Endodermal cell (in vitro differentiated cells): ENCODE measurements at regions not wholly inside any gene's neighbourhood (a gene's known extent, or its start where the extent isn't known, plus 50 kb on each side); places are given as distances from the start of the nearest gene placed in this dataset.

Source experiments
- DNase-seq: peaks from one replicate; pipeline ENCODE4 v3.0.0-alpha.2; 2017
- H3K27ac ChIP-seq: 2 replicates; pipeline ENCODE4 v1.5.1; 2013; ENCODE audit warnings: mild to moderate bottlenecking, low read depth, low read length, moderate library complexity
- H3K27me3 ChIP-seq: 2 replicates; pipeline ENCODE4 v1.6.1; 2013; ENCODE audit warnings: mild to moderate bottlenecking, low read length, moderate library complexity; ENCODE audit not compliant: insufficient read depth, control insufficient read depth, poor library complexity, severe bottlenecking
- H3K36me3 ChIP-seq: 2 replicates; pipeline ENCODE4 v1.7.0; 2013; ENCODE audit warnings: mild to moderate bottlenecking, low read length, moderate library complexity; ENCODE audit not compliant: control insufficient read depth, insufficient read depth
- H3K4me1 ChIP-seq: one replicate; pipeline ENCODE4 v1.7.0; 2013; ENCODE audit warnings: low read length; ENCODE audit not compliant: control insufficient read depth, insufficient read depth
- H3K4me3 ChIP-seq: 2 replicates; pipeline ENCODE4 v1.5.1; 2013; ENCODE audit warnings: mild to moderate bottlenecking, low read length, moderate library complexity
- H3K9ac ChIP-seq: 2 replicates; pipeline ENCODE4 v1.6.1; 2013; ENCODE audit warnings: mild to moderate bottlenecking, low read length, moderate library complexity; ENCODE audit not compliant: poor library complexity, severe bottlenecking; ENCODE audit errors: extremely low read depth
- H3K9me3 ChIP-seq: 2 replicates; pipeline ENCODE4 v1.6.1; 2013; ENCODE audit warnings: mild to moderate bottlenecking, low read length, moderate library complexity; ENCODE audit not compliant: control insufficient read depth
- H3K27ac Mint-ChIP-seq: 2 replicates; pipeline ENCODE4 v1.8.0; 2020; ENCODE audit warnings: mixed read lengths
- H3K27me3 Mint-ChIP-seq: 2 replicates; pipeline ENCODE4 v1.8.0; 2021; ENCODE audit warnings: mild to moderate bottlenecking, mixed read lengths; ENCODE audit not compliant: insufficient read depth
- H3K36me3 Mint-ChIP-seq: 2 replicates; pipeline ENCODE4 v1.8.0; 2020; ENCODE audit warnings: low read depth, mixed read lengths
- H3K4me1 Mint-ChIP-seq: 2 replicates; pipeline ENCODE4 v1.8.0; 2020; ENCODE audit warnings: mixed read lengths
- H3K4me3 Mint-ChIP-seq: 2 replicates; pipeline ENCODE4 v1.8.0; 2020; ENCODE audit warnings: mild to moderate bottlenecking, moderate library complexity, mixed read lengths
- H3K9me3 Mint-ChIP-seq: 2 replicates; pipeline ENCODE4 v1.8.0; 2020; ENCODE audit warnings: mild to moderate bottlenecking, mixed read lengths
- WGBS, 2 experiments: methylation state at CpG; one replicate each; pipeline versions ENCODE4 v1.1.5 to v1.1.7; 2013; ENCODE audit warnings: missing lambda C conversion rate in 2 of 2, mixed read lengths in 1 of 2; ENCODE audit not compliant: insufficient coverage in 1 of 2, insufficient read length in 1 of 2; 5-methylcytosine and 5-hydroxymethylcytosine counted together
- TF ChIP-seq, protein P1 (sequence below): fragments of 200-600 bp; sonication (generic); conservative IDR thresholded peaks from 2 replicates; pipeline ENCODE4 v1.5.0; 2021; ENCODE audit warnings: antibody characterized with exemption, mild to moderate bottlenecking

DNA sequence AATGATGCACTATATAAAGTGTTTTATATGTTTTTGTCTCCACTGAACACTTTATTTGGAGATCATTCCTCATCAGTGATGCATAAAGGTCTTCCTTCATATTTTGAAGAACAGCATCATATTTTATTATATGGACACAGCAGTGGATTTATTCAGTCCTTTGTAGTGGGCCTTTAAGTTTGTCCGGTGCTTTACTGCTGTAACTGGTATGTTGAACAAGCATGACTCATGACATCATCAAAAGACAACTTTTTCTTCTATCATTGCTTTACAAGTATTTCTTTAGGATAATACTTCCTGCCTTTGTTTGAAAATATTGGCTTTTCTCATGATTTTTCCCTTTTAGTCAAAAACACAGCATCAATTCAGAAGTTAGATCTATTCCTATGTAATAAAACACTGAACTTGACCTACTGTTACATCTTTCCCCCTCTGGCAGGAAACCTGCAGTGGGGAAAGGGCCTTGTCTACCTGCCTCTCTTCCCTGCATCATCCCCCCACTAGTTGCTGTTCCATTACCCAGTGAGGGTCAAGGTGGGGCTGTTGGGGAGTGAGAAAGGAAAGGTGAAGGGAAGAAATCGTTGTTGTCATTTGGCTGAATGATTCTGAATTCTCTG lies 241.2 kb downstream of the CYP26B1 start:
- H3K4me3 ChIP-seq: no peak overlapping the region
- WGBS, 2 experiments: 92% methylated on average over 2 of the region's 2 CpGs; no CpG with 5 or more reads in 1 of the 2 experiments
- H3K27ac ChIP-seq: no peak overlapping the region
- peaks cover 10% of the 10 kb centered on the region for H3K27me3 Mint-ChIP-seq
- no peaks in the 10 kb centered on the region for H3K36me3 ChIP-seq
- DNase-seq: no peak
- peaks cover 15% of the 10 kb centered on the region for H3K27me3 ChIP-seq
- peaks cover 19% of the 10 kb centered on the region for H3K9me3 Mint-ChIP-seq
- no peaks in the 10 kb centered on the region for H3K4me1 Mint-ChIP-seq
- TF ChIP-seq, protein P1, sequence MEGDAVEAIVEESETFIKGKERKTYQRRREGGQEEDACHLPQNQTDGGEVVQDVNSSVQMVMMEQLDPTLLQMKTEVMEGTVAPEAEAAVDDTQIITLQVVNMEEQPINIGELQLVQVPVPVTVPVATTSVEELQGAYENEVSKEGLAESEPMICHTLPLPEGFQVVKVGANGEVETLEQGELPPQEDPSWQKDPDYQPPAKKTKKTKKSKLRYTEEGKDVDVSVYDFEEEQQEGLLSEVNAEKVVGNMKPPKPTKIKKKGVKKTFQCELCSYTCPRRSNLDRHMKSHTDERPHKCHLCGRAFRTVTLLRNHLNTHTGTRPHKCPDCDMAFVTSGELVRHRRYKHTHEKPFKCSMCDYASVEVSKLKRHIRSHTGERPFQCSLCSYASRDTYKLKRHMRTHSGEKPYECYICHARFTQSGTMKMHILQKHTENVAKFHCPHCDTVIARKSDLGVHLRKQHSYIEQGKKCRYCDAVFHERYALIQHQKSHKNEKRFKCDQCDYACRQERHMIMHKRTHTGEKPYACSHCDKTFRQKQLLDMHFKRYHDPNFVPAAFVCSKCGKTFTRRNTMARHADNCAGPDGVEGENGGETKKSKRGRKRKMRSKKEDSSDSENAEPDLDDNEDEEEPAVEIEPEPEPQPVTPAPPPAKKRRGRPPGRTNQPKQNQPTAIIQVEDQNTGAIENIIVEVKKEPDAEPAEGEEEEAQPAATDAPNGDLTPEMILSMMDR: no peak
- H3K27ac Mint-ChIP-seq: no peak overlapping the region
- H3K4me3 Mint-ChIP-seq: no peak overlapping the region
- H3K9me3 ChIP-seq: peaks cover 17% of the 10 kb centered on the region
- no peaks in the 10 kb centered on the region for H3K4me1 ChIP-seq
- H3K36me3 Mint-ChIP-seq: no peaks in the 10 kb centered on the region
- no peak overlapping the region for H3K9ac ChIP-seq

DNA sequence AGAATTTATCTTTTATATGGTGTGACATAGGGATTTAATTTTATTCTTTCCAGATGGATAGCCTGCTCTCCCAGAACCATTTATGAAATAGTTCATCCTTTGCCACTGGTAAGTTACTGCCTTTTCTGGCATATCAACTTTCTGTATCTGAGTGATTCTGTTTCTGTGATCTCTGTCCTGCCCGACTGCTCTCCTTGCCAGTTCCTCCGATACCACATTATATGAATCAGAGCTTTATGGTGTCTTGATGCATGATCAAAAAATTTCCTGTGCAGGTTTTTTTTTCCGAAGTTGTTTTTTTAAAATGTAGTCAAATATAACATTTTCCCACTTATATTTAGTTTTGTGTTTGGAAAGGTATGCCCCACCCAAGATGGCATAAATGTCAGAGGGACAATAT lies 242.5 kb downstream of the CYP26B1 start:
- Histone ChIP-seq H3K9me3 (peaks cover 8% of the 10 kb centered on the region), H3K4me1 (no peaks in the 10 kb centered on the region), H3K4me3 (no peak overlapping the region), H3K27ac (no peak overlapping the region), H3K36me3 (no peaks in the 10 kb centered on the region), H3K27me3 (peaks cover 19% of the 10 kb centered on the region), H3K9ac (no peak overlapping the region)
- Mint-ChIP-seq H3K4me1 (no peaks in the 10 kb centered on the region), H3K36me3 (no peaks in the 10 kb centered on the region), H3K4me3 (no peak overlapping the region), H3K27me3 (peaks cover 18% of the 10 kb centered on the region), H3K27ac (no peak overlapping the region), H3K9me3 (peaks cover 13% of the 10 kb centered on the region)
- no peak for DNase-seq
- TF ChIP-seq, protein P1: no peak
- WGBS, 2 experiments: 77% methylated on average over 2 of the region's 3 CpGs; no CpG with 5 or more reads in 1 of the 2 experiments

GRCh38 chr2:71903841-71904240 lies 243.8 kb downstream of the CYP26B1 start:
- H3K27me3 Mint-ChIP-seq: peaks cover 20% of the 10 kb centered on the region
- H3K36me3 Mint-ChIP-seq: no peaks in the 10 kb centered on the region
- Histone ChIP-seq H3K9ac (no peak overlapping the region), H3K36me3 (no peaks in the 10 kb centered on the region), H3K27ac (no peak overlapping the region), H3K4me1 (no peaks in the 10 kb centered on the region), H3K4me3 (no peak overlapping the region), H3K9me3 (no peaks in the 10 kb centered on the region), H3K27me3 (peaks cover 19% of the 10 kb centered on the region)
- TF ChIP-seq, protein P1: no peak
- no peaks in the 10 kb centered on the region for H3K4me1 Mint-ChIP-seq
- H3K27ac Mint-ChIP-seq: no peak overlapping the region
- H3K9me3 Mint-ChIP-seq: no peaks in the 10 kb centered on the region
- H3K4me3 Mint-ChIP-seq: no peak overlapping the region
- no peak for DNase-seq
- WGBS, 2 experiments: 80 to 86% methylated on average over 1 of the region's 1 CpG
